ENCODE measurements at regions not wholly inside any gene's neighbourhood (a gene's known extent, or its start where the extent isn't known, plus 50 kb on each side); places are given as distances from the start of the nearest gene placed in this dataset.

GRCh38 chr6:150491811-150492172 lies 107.9 kb upstream of the PLEKHG1 start:
- TF ChIP-seq POLR2AphosphoS5 (IDR thresholded peaks at IDR 0.05) (no peak), CTCF (IDR thresholded peaks at IDR 0.05) (no peak)

Data from suprapubic skin (tissue), 3 donors.